ENCODE measurements at regions not wholly inside any gene's neighbourhood (a gene's known extent, or its start where the extent isn't known, plus 50 kb on each side); places are given as distances from the start of the nearest gene placed in this dataset.
A peak's percentile ranks its signal among the peaks of the same experiment; 100 is the strongest.
"Not testable (repeated sequence)": the region's sequence is repeated elsewhere in the genome, so short reads cannot be mapped to it uniquely, and the experiment has no call there.

GRCh38 chrX:118261151-118261550, 84.8 kb upstream of the WDR44 start:
- TF ChIP-seq CTCF (IDR thresholded peaks at IDR 0.05; ENCODE audit: insufficient read depth, low read length) = no peak
- no peak overlapping the region for H3K4me3 ChIP-seq (ENCODE audit: low read depth, low read length)
- DNase-seq (ENCODE audit: low read depth) = no peak

GRCh38 chrX:118271775-118272174, 74.1 kb upstream of the WDR44 start:
- H3K4me3 ChIP-seq (ENCODE audit: low read depth, low read length) = no peak overlapping the region
- DNase-seq (ENCODE audit: low read depth) = peak; percentile 22
- no peak for TF ChIP-seq CTCF (IDR thresholded peaks at IDR 0.05; ENCODE audit: insufficient read depth, low read length)

- no peak for TF ChIP-seq CTCF (IDR thresholded peaks at IDR 0.05; ENCODE audit: insufficient read depth, low read length)
- no peak overlapping the region for H3K4me3 ChIP-seq (ENCODE audit: low read depth, low read length)
- peak; percentile 12 for DNase-seq (ENCODE audit: low read depth)
Measured at GRCh38 chrX:118272242-118272641, 73.7 kb upstream of the WDR44 start.

- TF ChIP-seq CTCF (IDR thresholded peaks at IDR 0.05; ENCODE audit: insufficient read depth, low read length) = no peak
- no peak overlapping the region for H3K4me3 ChIP-seq (ENCODE audit: low read depth, low read length)
- DNase-seq (ENCODE audit: low read depth) = peak; percentile 35
Measured at GRCh38 chrX:118286066-118286762, 59.7 kb upstream of the WDR44 start.

- not testable (repeated sequence) for DNase-seq (ENCODE audit: low read depth); H3K4me3 ChIP-seq (ENCODE audit: low read depth, low read length)
Measured at GRCh38 chrX:118295818-118296217, 50.1 kb upstream of the WDR44 start.

All from fibroblast of the aortic adventitia (primary cell).